NCI-H82 (cell line): ENCODE measurements at regions not wholly inside any gene's neighbourhood (a gene's known extent, or its start where the extent isn't known, plus 50 kb on each side); places are given as distances from the start of the nearest gene placed in this dataset.
"Not testable (repeated sequence)": the region's sequence is repeated elsewhere in the genome, so short reads cannot be mapped to it uniquely, and the experiment has no call there.

ENCODE experiments used
- DNase-seq: peaks from one replicate; lab custom pipeline; 2025; lab: John Stamatoyannopoulos, UW

- peak; percentile 3 for DNase-seq
Observed at GRCh38 chrX:150052226-150052625, 113.9 kb upstream of the EOLA2 start.

GRCh38 chrX:150058728-150059127 lies 120.4 kb upstream of the EOLA2 start:
- DNase-seq = no peak

GRCh38 chrX:150060406-150060805 lies 122.1 kb upstream of the EOLA2 start:
- no peak for DNase-seq

- no peak for DNase-seq
Observed at GRCh38 chrX:150062292-150063137, 124.2 kb upstream of the EOLA2 start.

- no peak for DNase-seq
Observed at GRCh38 chrX:150063138-150063518, 124.8 kb upstream of the EOLA2 start.

- DNase-seq = no peak
Observed at GRCh38 chrX:150063674-150064073, 125.4 kb upstream of the EOLA2 start.

GRCh38 chrX:150074175-150074574 lies 135.9 kb upstream of the EOLA2 start:
- no peak for DNase-seq

- DNase-seq = no peak
Observed at GRCh38 chrX:150080497-150080896, 142.2 kb upstream of the EOLA2 start.

GRCh38 chrX:150081076-150081475 lies 142.8 kb upstream of the EOLA2 start:
- DNase-seq = no peak

GRCh38 chrX:150084496-150085229 lies 146.4 kb upstream of the EOLA2 start:
- DNase-seq = no peak

GRCh38 chrX:150085881-150086280 lies 147.6 kb upstream of the EOLA2 start:
- no peak for DNase-seq

GRCh38 chrX:150086371-150086770 lies 148.1 kb upstream of the EOLA2 start:
- no peak for DNase-seq

GRCh38 chrX:150087612-150088011 lies 149.3 kb upstream of the EOLA2 start:
- no peak for DNase-seq

- no peak for DNase-seq
Observed at GRCh38 chrX:150088042-150088441, 149.8 kb upstream of the EOLA2 start.

- no peak for DNase-seq
Observed at GRCh38 chrX:150088766-150089518, 150.7 kb upstream of the EOLA2 start.

GRCh38 chrX:150091300-150091699 lies 153.0 kb upstream of the EOLA2 start:
- not testable (repeated sequence) for DNase-seq

- no peak for DNase-seq
Observed at GRCh38 chrX:150092549-150092948, 154.3 kb upstream of the EOLA2 start.

GRCh38 chrX:150094375-150094774 lies 156.1 kb upstream of the EOLA2 start:
- no peak for DNase-seq

GRCh38 chrX:150094996-150095395 lies 156.7 kb upstream of the EOLA2 start:
- DNase-seq = no peak

- DNase-seq = no peak
Observed at GRCh38 chrX:150099316-150099715, 161.0 kb upstream of the EOLA2 start.

GRCh38 chrX:150100261-150100660 lies 162.0 kb upstream of the EOLA2 start:
- no peak for DNase-seq

- DNase-seq = no peak
Observed at GRCh38 chrX:150118476-150118875, 180.2 kb upstream of the EOLA2 start.

- no peak for DNase-seq
Observed at GRCh38 chrX:150119323-150119722, 181.0 kb upstream of the EOLA2 start.
